Activated naive CD4-positive, alpha-beta T cell treated with Interleukin-2 at 50 U/mL for 16 hours (primary cell): ENCODE measurements at regions not wholly inside any gene's neighbourhood (a gene's known extent, or its start where the extent isn't known, plus 50 kb on each side); places are given as distances from the start of the nearest gene placed in this dataset.

ENCODE experiments used
- DNase-seq: peaks from one replicate; pipeline ENCODE4 v3.0.0-alpha.2; 2020

DNA sequence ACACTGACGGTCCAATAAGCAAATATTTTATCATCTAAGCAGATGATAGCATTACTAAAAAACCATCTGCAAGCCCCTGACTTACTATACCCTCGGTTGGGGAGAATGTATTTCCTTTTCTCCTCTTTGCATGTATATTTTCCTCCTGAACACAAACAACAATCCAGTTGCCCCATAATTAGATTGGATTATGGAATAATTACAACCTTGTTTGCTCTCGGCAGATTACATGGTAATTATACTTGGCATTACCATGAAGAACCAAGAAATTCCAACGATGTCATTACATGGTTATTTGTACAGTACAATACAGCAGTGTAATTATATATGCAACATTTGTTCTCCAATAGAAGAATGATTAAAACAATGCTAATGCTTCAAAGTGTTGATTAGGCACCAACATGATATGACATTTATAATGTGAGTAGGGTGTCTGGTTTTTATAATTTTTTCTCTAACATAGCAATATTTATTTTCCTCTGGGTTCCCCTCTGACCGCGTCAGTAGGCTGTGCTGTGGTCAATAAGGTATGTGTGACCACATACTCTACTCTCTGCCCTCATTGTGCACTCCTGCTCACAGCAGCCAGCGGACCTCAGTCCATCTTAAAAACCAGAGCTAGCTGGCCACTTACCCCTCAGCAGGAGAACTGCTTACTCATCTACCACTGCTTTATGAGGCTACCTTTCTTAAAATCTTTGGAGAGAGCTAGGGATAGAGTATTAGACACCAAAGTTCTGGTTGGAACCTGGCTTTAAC is 176.1 kb downstream of the INSIG2 start:
- DNase-seq: no peak

DNA sequence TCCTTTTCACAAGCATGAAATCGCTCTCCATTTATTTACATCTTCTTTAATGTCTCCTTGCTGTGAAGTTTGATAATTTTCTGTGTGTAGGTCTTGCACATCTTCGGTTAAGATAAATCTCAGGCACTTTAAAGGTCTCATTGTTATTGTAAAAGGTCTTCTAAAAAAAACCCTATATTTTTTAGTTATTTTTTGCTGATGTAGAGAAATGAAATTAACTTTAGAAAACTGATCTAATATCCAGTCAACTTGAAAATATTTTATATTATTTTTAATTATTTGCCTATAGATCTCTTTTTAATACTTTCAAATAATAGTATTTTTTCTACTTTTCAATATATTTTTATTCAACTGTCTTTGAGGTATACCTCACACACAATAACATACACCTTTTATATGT is 169.4 kb downstream of the INSIG2 start:
- DNase-seq: no peak

DNA sequence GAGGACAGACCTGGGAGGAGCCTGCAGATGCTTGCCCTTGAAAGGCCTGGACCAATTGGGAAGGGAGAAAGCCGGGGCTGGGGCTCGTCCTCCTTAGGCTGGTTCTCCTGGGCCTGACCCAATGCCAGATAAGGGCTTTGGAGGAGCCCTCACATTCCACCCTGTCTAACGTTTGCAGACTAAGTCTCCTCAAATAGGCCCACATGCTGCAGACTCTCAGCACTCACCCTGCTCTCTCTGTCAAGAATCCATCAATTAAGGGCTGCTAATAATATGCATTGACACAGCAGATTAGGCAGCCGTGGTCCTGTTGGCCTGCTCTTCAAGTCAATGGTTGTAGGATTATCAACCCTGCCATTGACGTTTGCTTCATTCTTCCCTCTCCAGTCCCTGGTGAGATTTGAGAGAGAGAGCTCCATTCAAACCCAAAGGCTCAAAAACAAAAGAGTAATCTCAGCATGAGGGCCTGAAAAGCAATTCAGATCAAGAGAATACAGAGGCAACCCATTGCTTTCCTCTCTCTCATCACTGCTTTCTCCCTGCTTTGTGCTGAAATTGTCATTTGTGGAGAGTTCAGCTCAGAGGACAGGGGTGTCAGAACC is 167.6 kb downstream of the INSIG2 start:
- no peak for DNase-seq

DNA sequence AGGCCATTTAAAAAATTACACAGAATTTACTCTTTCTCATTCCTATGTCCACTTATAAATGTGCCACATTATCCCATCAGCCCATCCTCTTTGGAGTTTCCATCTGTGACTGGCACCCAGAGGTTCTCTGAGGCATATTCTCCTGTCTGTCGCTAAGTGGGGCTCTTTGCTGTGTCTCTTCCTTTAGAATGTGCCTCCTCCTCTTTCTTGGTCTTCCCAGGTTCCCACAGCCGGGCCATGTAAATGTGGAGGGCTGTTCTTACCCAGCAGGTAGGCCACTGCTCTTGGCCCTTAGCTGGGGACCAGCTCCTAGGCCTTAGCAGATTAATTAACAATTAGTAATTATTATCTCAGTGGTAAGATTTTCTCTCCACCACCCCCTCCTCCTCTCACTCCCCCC is 167.0 kb downstream of the INSIG2 start:
- no peak for DNase-seq

DNA sequence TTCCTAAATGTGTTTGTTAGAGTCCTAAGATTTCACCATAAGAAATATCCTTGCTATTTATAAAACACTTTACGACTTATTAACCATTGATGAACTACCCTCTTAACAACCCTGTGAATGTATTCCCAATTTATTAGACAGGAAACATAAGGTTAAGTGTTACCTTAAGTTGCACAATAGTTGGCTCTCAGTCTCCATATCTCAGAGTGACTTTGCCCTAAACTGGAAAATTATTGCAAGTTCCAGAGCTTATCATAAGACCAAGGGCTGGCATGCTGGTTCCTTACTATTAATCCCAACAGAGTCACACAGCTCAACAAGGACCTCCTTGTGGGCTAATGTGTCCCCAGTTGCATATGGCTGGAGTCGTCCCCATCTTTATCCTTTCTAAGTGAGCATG is 165.8 kb downstream of the INSIG2 start:
- DNase-seq: no peak

DNA sequence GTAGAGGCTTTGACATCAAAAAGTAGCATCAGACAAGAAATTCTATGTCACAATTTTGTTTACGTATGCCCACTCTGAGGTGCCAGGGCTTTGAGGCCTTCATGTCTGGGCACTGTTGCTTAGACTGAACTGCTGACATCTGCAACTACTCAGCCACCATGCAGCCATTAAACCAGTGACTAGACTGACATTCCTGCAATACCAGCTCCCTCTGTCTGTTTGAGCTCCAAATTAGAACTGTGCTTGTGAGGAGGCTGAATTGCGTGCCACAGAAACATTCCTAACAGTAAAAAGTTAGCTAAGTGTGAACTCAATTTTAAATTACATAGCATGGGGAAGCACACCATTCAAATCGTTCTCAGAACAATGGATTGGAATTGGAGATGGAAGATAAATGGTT is 163.2 kb downstream of the INSIG2 start:
- DNase-seq: no peak

DNA sequence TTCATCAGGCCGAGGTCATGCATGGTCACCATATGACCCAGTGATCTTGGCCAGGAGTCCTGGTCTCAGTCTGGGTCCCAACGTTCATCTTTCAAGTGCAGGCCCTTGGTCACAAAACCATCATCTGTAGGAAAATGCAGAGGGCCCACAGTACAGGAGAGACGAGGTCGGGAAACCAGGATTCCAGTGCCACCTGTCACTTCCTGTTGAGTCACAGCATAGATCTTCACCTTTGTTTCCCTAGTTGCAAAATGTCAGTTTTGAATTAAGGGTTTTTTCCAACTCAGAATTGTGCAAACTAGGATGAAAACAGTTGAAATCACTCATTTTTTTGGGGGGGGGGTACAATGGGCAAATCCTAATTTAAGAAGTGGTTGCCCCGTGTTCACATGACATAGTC is 162.2 kb downstream of the INSIG2 start:
- no peak for DNase-seq

DNA sequence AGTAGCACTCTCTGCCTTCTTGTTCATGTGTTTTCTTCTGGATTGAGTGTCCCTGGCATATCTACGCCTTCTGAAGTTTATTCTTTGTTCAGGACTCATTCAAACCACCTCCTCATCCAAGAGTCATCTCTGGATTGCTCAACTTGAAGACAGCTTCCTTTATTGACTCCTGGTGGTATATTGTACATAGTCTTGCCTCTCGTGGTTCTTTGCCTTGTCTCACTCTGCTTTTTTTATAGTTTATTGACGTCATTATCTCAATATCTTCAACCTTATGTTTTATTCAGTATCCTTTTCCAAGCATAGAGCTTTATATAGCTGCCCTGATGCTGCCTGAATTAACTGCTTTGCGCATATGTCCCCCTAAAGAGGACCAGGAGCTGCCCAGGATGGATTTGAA is 161.7 kb downstream of the INSIG2 start:
- no peak for DNase-seq

DNA sequence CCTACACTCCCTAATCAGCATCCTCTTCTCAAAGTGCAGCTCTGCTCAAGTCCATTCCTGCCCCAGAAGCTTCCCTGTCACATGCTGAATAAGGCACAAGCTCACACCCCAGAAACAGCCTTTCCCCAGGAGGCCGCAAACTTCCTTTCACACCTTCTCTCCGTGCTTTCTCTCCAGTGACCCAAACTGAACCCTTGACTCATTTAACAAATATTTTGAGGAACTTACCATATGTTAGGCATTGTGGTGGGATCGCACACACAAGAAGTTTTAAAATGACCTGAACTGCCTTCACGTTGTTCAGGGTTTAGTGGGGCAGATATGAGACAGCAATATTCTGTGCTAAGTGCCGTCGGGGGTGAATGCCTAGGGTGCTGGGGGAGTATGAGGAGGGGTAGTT is 161.3 kb downstream of the INSIG2 start:
- DNase-seq: no peak

DNA sequence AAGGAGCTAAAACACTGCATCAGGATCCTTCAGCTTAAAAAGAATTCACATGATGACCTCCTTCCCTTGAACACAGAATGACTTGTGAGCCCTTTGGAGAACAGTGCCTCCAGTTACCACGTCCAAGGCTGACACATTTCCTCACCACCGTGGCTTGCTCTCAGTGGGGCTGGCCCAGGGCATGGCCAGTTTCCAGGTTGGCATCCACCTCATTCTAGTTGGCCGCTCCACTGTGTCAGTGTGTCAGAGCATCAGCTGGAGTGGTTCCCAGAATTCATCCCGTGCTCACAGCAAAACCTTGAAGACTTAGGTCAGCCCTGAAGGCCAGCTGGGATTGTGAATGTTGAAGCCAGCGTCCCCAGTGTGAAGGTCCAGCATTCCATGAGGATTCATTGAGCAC is 158.5 kb downstream of the INSIG2 start:
- DNase-seq: no peak

DNA sequence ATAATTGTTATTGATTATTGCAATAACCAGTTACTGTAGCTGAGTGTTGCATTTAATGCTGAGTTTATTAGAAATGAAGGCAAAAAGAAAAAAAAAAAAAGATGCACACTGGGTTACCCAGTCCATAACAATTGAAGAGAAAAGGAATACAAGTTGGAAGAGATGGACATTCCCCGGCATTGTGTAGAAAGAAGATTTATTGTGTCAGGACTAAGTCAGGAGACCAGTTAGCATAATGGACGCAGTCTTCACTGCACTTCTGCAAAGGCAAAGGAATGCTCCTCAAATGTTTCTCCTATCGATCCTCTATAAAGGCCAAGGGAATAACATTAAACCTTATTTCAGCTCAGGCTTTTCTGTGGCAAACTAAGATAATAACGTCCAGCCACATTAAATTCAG is 157.8 kb downstream of the INSIG2 start:
- no peak for DNase-seq

DNA sequence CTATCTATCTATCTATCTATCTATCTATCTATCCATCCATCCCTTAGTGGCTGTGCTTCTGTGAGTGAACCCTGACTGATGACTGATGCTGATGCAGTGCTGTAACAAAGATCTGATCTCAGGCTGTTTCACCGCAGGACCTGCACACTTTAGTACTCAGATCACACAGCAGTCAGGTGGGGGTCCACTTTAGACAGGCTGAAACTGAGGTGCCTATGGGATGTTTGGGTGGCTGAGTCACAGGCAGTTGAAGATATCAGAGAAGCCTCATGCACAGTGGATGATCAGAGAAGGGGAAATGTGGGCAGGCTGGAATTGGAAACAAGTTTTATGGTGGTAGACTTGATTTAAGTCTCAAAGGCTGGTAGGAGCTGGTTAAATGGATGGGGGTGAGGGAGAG is 156.4 kb downstream of the INSIG2 start:
- DNase-seq: no peak

DNA sequence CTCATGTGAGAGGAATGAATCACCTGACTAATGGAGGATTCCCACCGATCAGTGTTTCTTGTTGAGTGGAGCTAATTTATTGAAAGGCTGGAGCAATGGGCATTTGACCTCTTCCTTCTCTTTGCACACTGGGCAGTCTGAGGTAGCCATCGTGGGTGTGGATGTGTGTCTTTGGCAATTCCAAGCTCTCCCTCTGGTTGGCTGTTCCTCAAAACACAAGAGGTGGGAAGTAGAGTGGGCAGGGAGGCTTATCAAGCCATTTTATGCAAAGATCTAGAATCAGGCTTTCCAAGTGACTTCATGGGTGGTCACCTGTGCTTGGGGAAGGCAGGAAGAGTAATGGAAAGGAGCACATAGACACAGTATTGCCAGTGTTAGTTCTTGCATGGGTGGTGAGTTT is 154.8 kb downstream of the INSIG2 start:
- no peak for DNase-seq

DNA sequence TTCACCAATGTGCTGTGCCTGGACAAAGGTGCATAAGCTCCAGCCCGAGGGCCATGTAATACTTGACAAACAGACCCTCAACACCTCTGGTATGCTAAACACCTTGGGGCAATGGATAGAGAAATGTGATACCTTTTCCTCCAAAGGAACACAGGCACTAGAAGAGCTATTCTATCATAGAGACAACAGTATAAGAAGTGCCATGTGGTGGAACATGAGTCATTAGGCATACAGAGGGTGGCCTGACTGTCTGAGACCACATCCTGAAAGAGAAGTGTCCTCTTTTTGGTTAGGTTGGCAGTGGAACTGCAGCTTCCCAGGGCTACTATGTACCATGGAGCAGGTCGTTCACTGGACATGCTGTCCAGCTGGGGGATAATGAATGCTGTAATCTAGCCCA is 153.9 kb downstream of the INSIG2 start:
- DNase-seq: no peak

DNA sequence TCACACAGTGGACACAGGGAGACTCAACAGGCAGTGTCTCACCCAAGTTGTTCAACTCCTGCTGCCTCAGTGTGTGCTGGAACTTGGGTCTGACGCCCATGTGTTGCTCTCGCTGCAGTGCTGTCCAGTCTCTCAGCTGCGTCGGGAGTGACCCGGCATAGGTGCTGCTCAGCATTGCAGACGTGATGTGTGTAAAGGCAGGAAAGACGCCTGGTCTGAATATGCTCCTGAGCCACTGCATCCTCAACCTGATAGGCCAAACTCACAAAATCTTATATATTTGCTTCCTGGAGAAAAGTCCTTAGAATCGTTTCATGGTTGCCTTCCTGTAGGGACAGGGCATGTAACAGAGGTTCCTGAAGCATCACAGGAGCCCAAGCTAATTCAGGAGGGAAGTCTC is 152.9 kb downstream of the INSIG2 start:
- no peak for DNase-seq

DNA sequence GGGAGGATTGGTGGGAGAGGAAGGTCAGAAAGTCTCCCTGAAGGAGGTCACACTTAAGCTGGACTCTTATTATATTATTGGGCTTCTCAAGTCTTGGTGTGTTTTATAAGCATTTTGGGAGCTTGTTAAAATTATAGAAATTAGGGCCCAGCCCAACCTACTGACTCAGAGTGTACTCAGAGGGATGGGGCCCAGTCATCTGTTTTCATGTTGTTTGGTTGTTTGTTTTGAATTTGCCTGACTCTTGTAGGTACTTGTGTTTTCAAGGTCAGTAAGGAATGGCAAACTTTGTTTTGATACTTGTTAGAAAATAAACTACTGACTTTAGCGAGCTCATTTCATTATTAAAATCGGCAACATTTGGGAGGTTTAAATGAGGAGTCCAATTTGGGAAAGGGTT is 152.0 kb downstream of the INSIG2 start:
- DNase-seq: no peak

DNA sequence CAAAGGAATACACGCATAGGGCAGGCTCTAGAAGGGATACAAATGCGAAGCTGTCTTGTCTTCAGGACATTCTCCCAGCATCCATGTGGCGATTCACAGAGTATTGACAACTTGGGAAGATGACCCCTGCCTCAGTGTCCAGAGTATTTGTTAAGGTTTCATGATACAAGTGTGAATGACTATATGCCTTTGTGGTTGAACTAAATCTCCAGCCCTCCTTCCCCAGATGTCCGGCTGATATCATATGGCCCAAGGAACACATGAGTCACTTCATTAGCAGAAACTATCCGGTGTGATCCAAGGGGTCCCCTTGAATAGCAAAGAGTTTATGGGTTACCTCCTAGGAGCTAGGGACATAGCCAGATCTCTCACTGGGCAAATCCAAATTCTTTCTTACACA is 151.0 kb downstream of the INSIG2 start:
- DNase-seq: no peak

DNA sequence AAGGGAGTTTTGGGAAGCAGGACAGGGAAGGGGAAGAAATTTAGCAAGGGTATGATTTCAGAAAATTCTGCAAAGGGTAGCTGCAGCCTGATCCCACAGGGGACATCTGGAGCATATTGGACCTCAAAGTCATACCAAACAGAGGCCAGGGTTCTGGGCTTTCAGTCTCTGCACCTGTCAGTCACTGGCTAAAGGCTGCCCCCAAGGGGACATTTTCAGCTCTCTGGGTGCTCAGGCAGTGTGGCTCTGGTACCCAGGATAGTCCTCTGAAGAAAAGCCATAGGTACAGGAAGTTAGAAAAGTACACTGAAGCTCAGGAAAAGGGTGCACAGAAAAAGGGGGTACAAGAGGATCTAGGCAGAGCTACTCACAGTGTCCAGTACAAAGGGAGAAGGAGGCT is 149.2 kb downstream of the INSIG2 start:
- DNase-seq: no peak

DNA sequence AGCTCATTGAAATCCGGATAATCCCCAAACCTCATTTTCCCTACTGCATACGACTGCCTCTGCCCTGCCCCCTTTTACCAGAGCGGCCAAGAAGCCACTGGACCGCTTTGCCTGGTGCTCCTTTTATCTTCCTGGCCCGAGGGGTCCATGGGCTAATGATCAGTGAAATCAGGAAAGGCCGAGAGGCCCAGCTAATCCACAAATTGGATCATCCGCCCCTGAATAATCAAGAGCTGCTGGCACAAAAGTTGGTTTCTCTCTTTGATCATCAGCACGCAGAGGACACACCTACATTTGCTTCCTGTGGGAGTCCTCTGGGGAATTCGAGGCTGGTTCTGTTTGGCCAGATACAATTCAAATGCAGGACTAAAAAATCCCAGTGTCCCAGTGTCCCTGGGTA is 144.5 kb downstream of the INSIG2 start:
- no peak for DNase-seq

DNA sequence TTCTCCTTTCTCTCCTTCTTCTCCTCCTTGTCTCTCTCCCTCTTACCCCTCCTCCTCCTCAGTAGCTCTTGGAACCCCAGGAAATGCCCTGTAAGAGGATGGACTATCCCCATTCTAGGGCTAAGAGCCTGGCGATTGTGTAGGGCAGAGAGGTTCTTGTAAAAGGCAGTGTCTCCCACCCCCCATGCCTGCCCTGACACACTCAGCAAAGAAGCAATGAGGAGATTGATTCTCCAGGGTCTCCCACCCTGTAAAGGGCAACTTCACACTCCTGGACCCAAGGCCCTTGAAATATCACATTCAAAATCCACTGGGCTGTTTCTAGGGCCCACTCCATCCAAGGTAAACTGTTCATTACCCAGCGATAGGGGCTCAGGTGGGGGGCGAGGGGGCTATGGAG is 144.1 kb downstream of the INSIG2 start:
- DNase-seq: no peak

DNA sequence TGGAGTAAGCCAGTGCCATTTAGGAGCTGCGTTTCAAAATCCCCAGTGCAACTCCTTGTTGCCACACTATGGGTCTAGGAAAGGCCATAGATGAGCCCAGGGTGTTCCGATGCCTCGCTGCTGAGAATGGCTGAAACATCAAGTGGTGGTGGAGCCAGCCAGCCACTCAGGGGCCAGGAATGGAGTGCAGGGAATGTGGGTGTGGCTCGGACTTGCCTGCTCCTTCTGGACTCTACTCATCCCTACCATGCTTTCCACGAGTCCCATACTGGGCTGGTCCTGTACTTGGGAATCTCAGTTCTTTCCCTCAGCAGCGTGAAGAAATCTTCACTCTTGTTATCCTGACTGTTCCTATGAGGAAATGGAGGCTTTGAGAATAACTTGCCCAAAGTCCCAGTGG is 143.5 kb downstream of the INSIG2 start:
- no peak for DNase-seq

DNA sequence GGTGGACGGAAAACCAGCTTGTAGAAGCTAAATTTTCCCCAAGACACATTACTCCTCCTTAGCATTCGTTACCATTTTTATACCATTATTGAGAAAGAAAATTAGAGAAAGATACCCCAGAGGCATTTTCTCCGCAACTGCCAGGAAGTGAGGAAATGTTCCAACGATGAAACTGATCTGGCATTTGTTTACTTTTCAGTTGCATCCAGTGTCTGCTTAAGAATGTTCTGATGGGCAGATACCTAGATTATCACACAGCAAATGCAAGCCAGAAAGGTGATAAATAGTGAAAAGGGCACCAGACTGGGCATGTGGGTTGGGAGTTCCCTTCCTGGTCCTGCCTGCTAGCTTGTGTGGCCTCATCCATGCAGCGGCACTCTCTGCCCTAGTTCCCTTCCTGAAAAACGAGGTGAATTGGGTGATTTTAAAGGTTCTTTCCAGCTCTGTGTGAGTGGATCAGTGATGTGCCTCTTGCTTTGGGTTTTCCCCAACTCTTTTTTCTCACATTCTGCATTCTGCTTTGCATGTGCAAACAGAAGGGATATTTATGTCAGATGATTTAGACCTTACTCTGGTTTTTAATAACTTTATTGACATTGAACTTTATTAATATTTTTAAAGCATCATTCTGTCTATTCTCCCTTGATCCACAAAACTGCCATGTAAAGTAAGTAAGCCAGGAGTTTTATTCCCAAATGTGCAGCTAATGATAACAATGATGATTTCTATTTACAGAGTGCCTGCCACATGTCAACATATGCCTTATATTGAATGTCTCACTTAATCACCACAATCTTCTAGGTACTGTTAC is 139.6 kb downstream of the INSIG2 start:
- DNase-seq: no peak

DNA sequence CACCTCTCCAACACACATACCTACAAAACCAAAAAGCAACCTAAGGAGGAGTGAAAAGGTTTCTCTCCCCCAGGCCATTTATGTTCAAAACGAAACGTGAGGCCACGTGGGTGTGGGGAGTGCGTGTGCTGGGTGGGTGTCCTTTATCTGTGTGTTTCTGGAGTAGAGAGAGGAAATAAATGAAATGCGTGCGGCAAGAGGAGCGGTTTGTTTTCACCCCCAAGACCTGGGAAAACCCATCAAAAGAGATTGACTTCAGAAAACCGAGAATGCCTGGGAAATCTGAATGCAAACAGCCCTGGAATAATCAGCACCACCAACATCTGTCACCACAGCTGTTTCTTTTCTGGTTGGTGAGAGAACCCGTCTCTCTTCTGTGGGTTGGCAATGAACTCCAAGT is 137.4 kb downstream of the INSIG2 start:
- no peak for DNase-seq

DNA sequence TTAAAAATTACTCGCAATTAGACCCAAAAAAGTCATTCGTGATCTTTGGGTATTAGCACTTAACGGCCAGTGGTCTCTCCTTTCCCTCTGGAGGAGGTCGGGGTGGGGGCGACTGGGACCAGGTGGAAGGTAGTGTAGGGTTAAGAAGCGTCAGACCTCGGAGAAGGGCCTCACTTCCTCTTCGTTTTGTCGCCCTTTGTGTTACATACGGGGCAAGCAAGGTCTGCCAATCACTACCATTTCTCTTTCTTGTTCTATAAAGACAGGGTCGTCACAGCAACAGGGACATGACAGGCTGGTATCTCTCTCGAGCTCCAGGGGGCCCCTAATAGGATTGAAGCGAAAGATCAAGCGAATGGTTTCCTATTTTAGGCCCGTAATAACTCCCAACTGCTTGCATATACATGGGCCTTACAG is 136.6 kb downstream of the INSIG2 start:
- DNase-seq: no peak
